Activated T-helper 1 cell treated with anti-CD3 and anti-CD28 coated beads, Interleukin-12 subunit alpha, Interleukin-12 subunit beta, Interleukin-2, Interleukin-4 antibody, amounts not matched to agents 30 ng/mL and 10 ng/mL and 1 ng/mL, durations not matched to agents 14 hours and 24 hours and 36 hours (primary cell): ENCODE measurements at regions not wholly inside any gene's neighbourhood (a gene's known extent, or its start where the extent isn't known, plus 50 kb on each side); places are given as distances from the start of the nearest gene placed in this dataset.

Experiments used
- DNase-seq: peaks from one replicate; pipeline ENCODE4 v3.0.0; 2021; ENCODE audit warnings: low spot score
- H3K27ac Mint-ChIP-seq: one replicate; pipeline ENCODE4 v1.8.0; 2021; ENCODE audit warnings: mild to moderate bottlenecking, mixed read lengths
- H3K27me3 Mint-ChIP-seq: one replicate; pipeline ENCODE4 v1.8.0; 2022; ENCODE audit warnings: mild to moderate bottlenecking, moderate library complexity, mixed read lengths; ENCODE audit not compliant: insufficient read depth
- H3K36me3 Mint-ChIP-seq: one replicate; pipeline ENCODE4 v1.8.0; 2021; ENCODE audit warnings: low read depth, mixed read lengths
- H3K4me1 Mint-ChIP-seq: one replicate; pipeline ENCODE4 v1.8.0; 2021; ENCODE audit warnings: low read depth, mixed read lengths
- H3K4me3 Mint-ChIP-seq: one replicate; pipeline ENCODE4 v1.8.0; 2021; ENCODE audit warnings: mild to moderate bottlenecking, moderate library complexity, mixed read lengths
- H3K9me3 Mint-ChIP-seq: one replicate; pipeline ENCODE4 v1.8.0; 2021; ENCODE audit warnings: mixed read lengths
- intact Hi-C: fragments of 100-400 bp; cut with micrococcal nuclease; formaldehyde crosslinking; loops from one replicate; pipeline ENCODE4 v1.15.1; 2024

DNA sequence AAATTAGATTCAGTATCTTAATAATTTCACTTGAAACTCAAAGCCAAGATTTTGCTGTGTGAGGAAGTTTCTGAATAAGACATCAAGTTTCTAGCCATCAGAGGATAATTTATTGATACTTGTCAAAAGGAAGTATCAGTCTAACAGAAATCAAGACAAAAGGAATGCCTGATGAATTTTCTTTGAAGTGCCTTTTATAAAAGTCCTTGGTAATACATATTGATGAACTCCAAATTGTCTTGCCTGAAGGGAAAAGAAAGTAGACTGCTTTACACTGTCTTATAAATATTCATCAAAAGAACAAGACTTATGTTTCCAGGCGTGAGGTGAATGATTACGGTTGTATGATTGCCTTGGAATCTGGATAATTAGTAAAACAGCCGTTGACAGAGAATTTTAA, 986.0 kb upstream of the MAP3K7 start:
- intact Hi-C loops, result no loop called here
- no peaks in the 10 kb centered on the region for H3K36me3 Mint-ChIP-seq
- H3K27me3 Mint-ChIP-seq, result no peaks in the 10 kb centered on the region
- no peaks in the 10 kb centered on the region for H3K9me3 Mint-ChIP-seq
- H3K4me1 Mint-ChIP-seq, result no peaks in the 10 kb centered on the region
- no peak overlapping the region for H3K4me3 Mint-ChIP-seq
- no peak overlapping the region for H3K27ac Mint-ChIP-seq
- DNase-seq, result no peak

DNA sequence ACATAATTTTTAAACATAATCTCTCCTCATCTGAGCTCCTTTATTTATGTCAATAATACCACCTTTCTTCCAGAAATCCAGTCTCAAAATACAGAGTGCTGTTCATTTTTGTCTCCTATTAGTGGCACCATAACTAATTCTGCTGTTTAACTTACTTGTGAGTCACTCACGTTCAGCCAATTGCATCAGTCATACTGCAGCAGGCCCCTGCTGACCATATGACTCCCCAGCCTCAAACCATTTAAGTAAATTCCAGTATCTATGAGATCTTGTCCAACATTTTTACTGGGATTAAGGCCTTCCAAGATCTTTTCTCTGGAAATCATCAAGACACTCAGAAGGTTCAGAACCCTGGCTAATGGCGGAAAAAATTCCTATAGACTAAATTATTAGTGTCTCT, 982.2 kb upstream of the MAP3K7 start:
- no peak for DNase-seq
- Mint-ChIP-seq H3K36me3 (no peaks in the 10 kb centered on the region), H3K4me3 (no peak overlapping the region), H3K4me1 (no peaks in the 10 kb centered on the region), H3K27ac (no peak overlapping the region), H3K27me3 (no peaks in the 10 kb centered on the region), H3K9me3 (no peaks in the 10 kb centered on the region)
- intact Hi-C loops, result no loop called here

DNA sequence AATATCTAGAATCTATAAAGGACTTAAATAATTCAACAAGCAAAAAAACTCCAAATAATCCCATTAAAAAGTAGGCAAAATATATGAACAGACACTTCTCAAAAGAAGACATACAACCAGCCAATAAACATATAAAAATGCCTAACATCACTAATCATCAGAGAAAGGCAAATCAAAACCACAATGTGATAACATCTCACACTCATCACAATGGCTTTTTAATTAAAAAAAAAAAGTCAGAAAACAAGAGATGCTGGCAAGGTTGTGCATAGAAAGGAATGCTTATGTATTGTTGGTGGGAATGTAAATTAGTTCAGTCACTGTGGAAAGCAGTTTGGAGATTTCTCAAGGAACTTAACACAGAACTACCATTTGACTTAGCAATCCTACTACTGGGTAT, 979.6 kb upstream of the MAP3K7 start:
- Mint-ChIP-seq H3K9me3 (no peaks in the 10 kb centered on the region), H3K36me3 (no peaks in the 10 kb centered on the region), H3K4me1 (no peaks in the 10 kb centered on the region), H3K4me3 (no peak overlapping the region), H3K27me3 (no peaks in the 10 kb centered on the region), H3K27ac (no peak overlapping the region)
- DNase-seq, result no peak
- intact Hi-C loops, result no loop called here

DNA sequence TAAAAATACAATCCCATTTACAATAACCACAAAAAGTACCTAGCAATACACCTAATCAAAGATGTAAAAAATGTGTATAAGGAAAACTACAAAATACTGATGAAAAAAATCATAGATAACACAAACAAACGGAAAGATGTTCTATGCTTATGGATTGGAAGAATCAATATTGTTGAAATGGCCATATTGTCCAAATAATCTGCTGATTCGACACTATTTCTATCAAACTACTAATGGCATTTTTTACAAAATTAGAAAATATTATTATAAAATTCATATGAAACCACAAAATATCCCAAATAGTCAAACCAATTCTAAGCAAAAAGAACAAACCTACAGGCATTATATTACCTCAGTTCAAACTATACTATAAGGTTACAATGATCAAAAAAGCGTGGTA, 978.3 kb upstream of the MAP3K7 start:
- no peaks in the 10 kb centered on the region for H3K4me1 Mint-ChIP-seq
- H3K4me3 Mint-ChIP-seq, result no peak overlapping the region
- no peaks in the 10 kb centered on the region for H3K9me3 Mint-ChIP-seq
- intact Hi-C loops, result no loop called here
- no peaks in the 10 kb centered on the region for H3K36me3 Mint-ChIP-seq
- no peak for DNase-seq
- no peak overlapping the region for H3K27ac Mint-ChIP-seq
- H3K27me3 Mint-ChIP-seq, result no peaks in the 10 kb centered on the region

DNA sequence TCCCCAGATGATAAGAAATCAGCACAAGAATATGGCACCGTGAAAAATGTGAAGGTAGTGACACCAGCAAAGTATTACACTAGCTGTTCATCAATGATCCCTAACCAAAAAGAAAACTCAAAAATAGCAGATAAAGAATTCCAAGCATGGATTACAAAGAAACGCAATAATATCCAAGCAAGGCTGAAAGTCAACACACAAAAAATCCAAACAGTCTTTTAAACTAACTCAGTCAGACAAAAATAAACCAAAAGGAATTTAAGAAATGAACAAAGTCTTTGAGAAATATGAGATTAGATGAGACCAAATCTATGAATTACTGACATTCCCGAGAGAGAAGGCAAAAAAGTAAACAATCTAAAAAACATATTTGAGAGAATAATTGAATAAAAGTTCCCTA, 976.1 kb upstream of the MAP3K7 start:
- intact Hi-C loops, result no loop called here
- Mint-ChIP-seq H3K27me3 (no peaks in the 10 kb centered on the region), H3K27ac (no peak overlapping the region)

DNA sequence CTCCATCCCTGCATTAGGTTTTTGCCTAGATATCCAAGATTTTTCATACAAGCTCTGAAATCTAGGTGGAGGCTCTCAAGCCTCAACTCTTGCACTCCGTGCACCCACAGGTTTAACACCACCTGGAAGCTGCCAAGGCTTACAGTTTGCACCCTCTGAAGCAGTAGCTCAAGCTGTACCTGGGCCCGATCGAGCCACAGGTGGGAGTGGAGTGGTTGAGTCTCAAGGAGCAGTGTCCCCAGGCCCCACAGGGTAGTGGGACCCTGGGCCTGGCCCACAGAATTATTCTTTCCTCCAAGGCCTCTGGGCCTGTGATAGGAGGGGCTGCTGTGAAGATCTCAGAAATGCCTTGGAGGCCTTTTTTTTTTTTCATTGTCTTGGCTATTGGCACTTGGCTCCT, 973.5 kb upstream of the MAP3K7 start:
- intact Hi-C loops, result no loop called here
- no peaks in the 10 kb centered on the region for H3K4me1 Mint-ChIP-seq
- H3K36me3 Mint-ChIP-seq, result no peaks in the 10 kb centered on the region
- no peaks in the 10 kb centered on the region for H3K9me3 Mint-ChIP-seq
- no peak overlapping the region for H3K27ac Mint-ChIP-seq
- no peak for DNase-seq
- H3K4me3 Mint-ChIP-seq, result no peak overlapping the region
- no peaks in the 10 kb centered on the region for H3K27me3 Mint-ChIP-seq

More for the DNA sequence above, 976.1 kb upstream of the MAP3K7 start:
- H3K36me3 Mint-ChIP-seq, result no peaks in the 10 kb centered on the region
- DNase-seq, result no peak
- no peaks in the 10 kb centered on the region for H3K4me1 Mint-ChIP-seq
- no peak overlapping the region for H3K4me3 Mint-ChIP-seq
- H3K9me3 Mint-ChIP-seq, result no peaks in the 10 kb centered on the region

DNA sequence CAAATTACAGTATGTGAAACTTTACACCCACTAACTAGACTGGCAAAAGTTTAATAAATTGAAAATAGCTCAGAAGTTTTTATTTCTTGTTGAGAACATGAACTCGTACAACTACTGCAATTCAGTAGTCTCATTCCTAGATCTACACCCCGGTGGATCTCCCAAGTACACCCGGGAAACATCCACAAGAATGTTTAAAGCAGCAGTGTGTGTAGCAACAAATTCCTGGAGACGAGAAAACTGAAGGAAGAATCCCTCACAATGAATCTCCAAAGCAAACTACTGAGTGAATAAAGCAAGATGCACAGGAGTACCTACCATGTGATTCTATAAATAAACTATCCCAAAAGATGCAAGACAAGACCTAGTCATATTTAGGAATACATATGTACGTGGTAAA, 954.0 kb upstream of the MAP3K7 start:
- Mint-ChIP-seq H3K9me3 (no peaks in the 10 kb centered on the region), H3K36me3 (no peaks in the 10 kb centered on the region), H3K27ac (no peak overlapping the region), H3K4me1 (no peaks in the 10 kb centered on the region), H3K27me3 (no peaks in the 10 kb centered on the region), H3K4me3 (no peak overlapping the region)
- no peak for DNase-seq
- intact Hi-C loops, result no loop called here

DNA sequence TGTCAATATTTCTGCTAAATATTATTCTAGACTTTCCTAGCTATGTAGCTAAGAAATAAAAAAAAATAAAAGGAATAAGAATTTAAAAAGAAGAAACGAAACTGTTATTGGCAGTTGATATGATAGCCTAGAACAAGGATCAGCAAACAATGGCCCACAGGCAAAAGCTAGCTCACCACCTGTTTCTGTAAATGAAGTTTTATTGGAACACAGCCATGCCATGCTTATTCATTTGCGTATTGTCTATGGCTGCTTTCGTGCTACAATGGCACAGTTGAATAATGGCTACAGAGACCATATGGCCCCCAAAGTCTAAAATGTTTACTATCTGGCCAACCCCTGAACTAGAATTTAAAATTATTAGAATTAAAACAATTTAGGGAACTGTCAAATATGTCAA, 952.6 kb upstream of the MAP3K7 start:
- Mint-ChIP-seq H3K4me3 (no peak overlapping the region), H3K27me3 (no peaks in the 10 kb centered on the region), H3K4me1 (no peaks in the 10 kb centered on the region), H3K36me3 (no peaks in the 10 kb centered on the region), H3K27ac (no peak overlapping the region), H3K9me3 (no peaks in the 10 kb centered on the region)
- DNase-seq, result no peak
- intact Hi-C loops, result no loop called here

DNA sequence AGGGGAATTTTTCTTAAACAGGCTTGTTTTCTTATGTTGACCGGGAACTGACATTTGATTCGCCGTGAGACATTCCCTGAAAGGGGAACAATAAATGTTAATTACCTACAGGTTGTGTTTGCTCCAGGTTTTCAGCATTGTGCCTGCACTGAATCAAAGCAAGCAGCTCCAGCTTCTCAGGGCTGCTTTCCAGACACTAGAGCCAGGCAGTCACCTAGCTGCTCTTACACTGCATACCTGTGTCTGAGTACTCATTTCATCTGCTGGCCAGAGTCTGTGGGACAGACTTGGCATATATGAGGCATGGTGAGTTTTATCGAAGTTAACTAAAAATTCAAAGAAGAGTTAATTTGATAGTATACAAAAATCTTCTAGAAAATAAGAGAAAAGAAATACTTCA, 951.8 kb upstream of the MAP3K7 start:
- Mint-ChIP-seq H3K27me3 (no peaks in the 10 kb centered on the region), H3K9me3 (no peaks in the 10 kb centered on the region), H3K4me1 (no peaks in the 10 kb centered on the region), H3K4me3 (no peak overlapping the region), H3K27ac (no peak overlapping the region), H3K36me3 (no peaks in the 10 kb centered on the region)
- no peak for DNase-seq
- intact Hi-C loops, result no loop called here

DNA sequence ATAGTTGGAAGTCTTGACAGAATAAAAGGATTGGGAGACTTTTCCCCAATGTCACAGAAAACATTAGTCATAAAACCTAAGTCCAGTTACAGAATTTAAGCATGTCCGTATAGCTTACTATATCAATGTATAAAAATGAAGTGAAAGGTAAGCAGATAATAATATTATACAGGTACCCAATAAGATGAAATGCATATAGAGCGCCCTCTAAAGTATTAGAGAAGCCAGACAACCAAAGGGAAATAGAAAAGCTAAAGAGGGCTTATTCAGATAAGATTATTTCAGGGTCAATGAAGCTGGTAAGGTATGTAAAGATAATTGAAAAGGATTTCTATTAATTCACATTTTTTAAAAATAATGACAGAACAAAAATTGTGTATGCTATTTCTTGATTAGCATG, 947.7 kb upstream of the MAP3K7 start:
- H3K9me3 Mint-ChIP-seq, result no peaks in the 10 kb centered on the region
- H3K36me3 Mint-ChIP-seq, result no peaks in the 10 kb centered on the region
- H3K27ac Mint-ChIP-seq, result no peak overlapping the region
- H3K4me1 Mint-ChIP-seq, result no peaks in the 10 kb centered on the region
- intact Hi-C loops, result no loop called here
- no peak overlapping the region for H3K4me3 Mint-ChIP-seq
- no peak for DNase-seq
- H3K27me3 Mint-ChIP-seq, result no peaks in the 10 kb centered on the region

DNA sequence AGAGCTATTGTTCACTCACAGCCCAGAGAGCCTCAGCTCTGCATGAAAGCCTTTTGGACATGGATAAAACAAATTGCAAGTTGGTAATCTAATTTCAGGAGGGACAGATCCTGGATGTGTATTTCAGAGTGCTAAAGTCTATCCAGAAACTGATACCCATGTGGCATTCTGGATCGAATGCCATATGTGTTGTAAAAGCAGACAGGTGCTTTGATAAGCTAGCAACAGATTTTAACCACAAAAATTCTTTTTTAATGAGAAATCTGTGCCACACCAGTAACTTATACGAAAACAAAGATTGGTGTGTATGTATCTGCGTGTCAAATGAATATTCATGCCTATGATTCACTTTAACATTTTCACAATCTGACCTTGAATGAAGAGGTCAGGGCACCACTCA, 936.6 kb upstream of the MAP3K7 start:
- H3K4me3 Mint-ChIP-seq, result no peak overlapping the region
- no peaks in the 10 kb centered on the region for H3K4me1 Mint-ChIP-seq
- H3K27me3 Mint-ChIP-seq, result no peaks in the 10 kb centered on the region
- H3K9me3 Mint-ChIP-seq, result no peaks in the 10 kb centered on the region
- DNase-seq, result no peak
- no peak overlapping the region for H3K27ac Mint-ChIP-seq
- H3K36me3 Mint-ChIP-seq, result no peaks in the 10 kb centered on the region
- intact Hi-C loops, result no loop called here

DNA sequence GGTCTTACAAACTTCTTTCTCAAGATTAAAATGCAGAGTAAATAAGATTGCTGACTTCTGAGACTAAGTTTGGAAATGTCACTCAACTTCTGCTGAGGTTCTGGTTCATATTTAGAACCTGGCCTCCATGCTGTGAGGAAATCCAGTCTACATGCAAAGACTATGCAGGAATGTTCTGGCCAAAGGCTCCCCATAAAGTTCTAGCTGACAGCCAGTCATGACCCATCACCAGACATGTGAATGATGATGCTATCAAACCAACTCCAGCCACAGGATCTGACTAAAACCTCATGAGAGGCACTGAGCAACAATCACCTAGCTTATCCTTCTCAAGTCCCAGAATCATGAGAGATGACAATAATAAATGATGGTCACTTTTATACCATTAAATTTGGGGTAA, 935.1 kb upstream of the MAP3K7 start:
- H3K27me3 Mint-ChIP-seq, result no peaks in the 10 kb centered on the region
- H3K4me3 Mint-ChIP-seq, result no peak overlapping the region
- no peak for DNase-seq
- intact Hi-C loops, result no loop called here
- H3K4me1 Mint-ChIP-seq, result no peaks in the 10 kb centered on the region
- H3K9me3 Mint-ChIP-seq, result no peaks in the 10 kb centered on the region
- H3K27ac Mint-ChIP-seq, result no peak overlapping the region
- H3K36me3 Mint-ChIP-seq, result no peaks in the 10 kb centered on the region

DNA sequence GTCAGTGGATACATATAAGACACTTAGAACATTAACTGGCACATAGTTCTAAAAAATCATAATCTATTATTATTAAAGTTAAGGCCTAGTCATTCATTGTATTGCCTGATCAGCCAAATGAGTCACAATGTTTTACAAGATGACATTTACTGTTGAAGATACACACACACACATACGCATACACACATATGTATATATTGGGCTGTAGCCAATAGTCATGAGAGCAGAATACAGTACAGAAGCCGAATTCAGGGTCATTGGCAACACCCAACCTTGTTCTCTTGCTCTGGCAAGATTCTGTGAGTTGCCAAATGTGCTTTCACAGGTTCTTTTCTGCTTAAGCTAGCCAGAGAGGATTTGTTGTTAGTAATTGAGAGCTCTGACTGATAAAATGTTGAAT, 922.8 kb upstream of the MAP3K7 start:
- intact Hi-C loops, result no loop called here
- no peaks in the 10 kb centered on the region for H3K36me3 Mint-ChIP-seq
- H3K4me1 Mint-ChIP-seq, result no peaks in the 10 kb centered on the region
- DNase-seq, result no peak
- H3K4me3 Mint-ChIP-seq, result no peak overlapping the region
- no peak overlapping the region for H3K27ac Mint-ChIP-seq
- no peaks in the 10 kb centered on the region for H3K9me3 Mint-ChIP-seq
- no peaks in the 10 kb centered on the region for H3K27me3 Mint-ChIP-seq

DNA sequence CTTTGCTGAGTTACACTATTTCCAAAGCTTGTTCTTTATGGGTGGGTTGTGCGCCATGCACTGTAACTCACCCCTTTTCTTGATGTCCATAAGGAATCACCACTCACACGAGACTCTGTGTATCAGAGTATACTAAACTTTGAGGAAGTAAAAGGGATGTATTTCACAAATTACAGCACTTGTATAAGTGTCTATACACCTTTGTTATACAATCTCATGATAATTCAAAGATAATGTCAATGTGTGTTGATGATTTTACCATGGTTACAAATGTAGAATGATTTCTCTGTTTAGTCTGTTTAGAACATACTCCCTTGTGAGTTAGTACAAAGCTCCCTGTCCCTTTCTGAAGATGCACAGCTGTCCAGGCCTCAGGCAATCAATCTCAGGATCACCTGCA, 922.2 kb upstream of the MAP3K7 start:
- Mint-ChIP-seq H3K36me3 (no peaks in the 10 kb centered on the region), H3K9me3 (no peaks in the 10 kb centered on the region), H3K27ac (no peak overlapping the region), H3K27me3 (no peaks in the 10 kb centered on the region), H3K4me1 (no peaks in the 10 kb centered on the region), H3K4me3 (no peak overlapping the region)
- intact Hi-C loops, result no loop called here
- no peak for DNase-seq
